Renal cortical epithelial cell (primary cell): ENCODE measurements at regions not wholly inside any gene's neighbourhood (a gene's known extent, or its start where the extent isn't known, plus 50 kb on each side); places are given as distances from the start of the nearest gene placed in this dataset.
"Not testable (repeated sequence)": the region's sequence is repeated elsewhere in the genome, so short reads cannot be mapped to it uniquely, and the experiment has no call there.

Experiments used
- DNase-seq: peaks from one replicate; pipeline ENCODE4 v3.0.0-alpha.2; 2011; ENCODE audit warnings: low read depth

- no peak for DNase-seq
These were observed 129.9 kb downstream of the GLUL start for GRCh38 chr1:182261655-182262054.

GRCh38 chr1:182260516-182260915, 131.1 kb downstream of the GLUL start:
- no peak for DNase-seq

- DNase-seq = no peak
These were observed 131.6 kb downstream of the GLUL start for GRCh38 chr1:182259968-182260367.

DNA sequence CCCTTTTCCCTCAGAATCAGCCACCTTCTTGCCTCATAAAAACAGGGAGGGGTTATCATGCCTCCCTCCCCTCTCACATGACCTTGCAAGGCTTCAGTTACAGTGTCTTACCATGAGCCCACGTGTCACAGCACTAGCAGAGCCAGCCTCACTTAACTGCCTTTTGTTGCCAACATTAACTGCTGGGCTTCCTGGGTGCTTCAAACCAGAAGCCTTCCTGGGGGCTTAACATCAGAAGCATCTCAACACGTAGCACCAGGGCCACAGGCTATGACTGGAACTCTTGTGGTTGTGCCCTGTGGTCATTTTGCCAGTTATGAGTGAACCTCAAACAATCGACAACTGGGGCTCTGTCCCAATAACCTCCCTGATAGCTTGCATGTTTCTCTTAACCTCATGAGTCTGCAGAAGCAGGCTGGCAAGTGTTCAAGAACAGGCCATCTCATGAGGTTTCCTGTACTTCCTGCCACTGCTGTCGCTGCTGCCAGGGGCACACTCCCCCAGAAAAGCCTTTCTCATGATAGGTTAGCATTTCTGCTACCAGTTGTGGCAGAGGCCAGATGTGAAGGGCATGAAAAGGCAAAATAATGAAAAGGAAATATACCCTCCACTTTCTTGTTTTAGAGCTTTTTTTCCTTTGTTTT, 132.2 kb downstream of the GLUL start:
- peak; percentile 92 for DNase-seq

DNA sequence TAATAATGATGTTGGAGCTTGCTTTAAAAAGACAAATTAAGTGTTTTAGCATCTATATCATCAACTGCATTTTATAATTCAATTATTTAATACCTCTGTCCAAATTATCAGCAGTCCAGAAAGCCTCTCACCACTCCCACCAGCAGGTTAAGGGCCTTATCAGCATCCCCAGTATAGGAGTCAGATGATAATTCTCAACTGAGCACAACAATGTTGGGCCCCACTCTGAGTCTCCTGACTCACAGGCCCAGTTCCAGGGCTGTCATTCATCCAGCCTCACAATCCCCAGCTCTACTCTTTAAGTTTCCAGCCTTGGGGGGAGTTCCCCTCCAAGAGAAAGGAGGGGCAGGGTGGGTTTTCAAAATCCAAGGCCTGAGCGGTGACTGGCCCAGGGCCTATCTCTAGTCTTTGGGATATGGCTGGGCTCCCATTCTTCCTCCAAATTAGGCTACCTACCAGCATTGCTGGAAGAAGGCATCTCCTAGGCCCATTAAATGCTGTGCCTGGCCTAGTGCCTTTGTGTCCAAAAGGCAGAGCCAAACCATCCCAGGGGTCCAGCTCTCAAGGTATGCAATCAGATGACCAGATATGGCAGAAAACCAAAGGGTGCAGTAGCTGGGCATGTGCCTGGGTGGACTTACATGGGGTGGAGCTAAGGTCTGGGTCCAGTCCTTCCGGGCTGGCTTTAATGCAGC, 134.1 kb downstream of the GLUL start:
- no peak for DNase-seq

DNA sequence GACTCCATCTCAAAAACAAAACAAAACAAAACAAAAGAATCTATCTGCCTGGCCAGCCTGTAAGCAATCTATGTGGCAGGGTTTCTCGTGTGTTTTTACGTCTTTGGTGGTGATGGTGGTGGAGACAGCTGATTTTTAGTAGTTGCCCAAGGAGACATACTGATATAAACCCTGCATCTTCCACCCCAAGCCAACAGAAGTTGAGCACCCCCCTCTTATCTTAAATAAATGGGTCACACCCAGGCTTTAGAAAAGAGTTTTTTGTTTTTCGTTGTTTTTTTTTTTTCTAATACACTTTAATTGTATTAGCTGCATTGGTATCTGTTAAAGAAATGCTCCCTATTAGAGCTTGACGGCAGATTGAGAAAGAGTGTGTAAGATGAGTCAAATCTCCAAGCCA, 134.7 kb downstream of the GLUL start:
- DNase-seq = no peak

GRCh38 chr1:182255494-182255893, 136.1 kb downstream of the GLUL start:
- no peak for DNase-seq

DNA sequence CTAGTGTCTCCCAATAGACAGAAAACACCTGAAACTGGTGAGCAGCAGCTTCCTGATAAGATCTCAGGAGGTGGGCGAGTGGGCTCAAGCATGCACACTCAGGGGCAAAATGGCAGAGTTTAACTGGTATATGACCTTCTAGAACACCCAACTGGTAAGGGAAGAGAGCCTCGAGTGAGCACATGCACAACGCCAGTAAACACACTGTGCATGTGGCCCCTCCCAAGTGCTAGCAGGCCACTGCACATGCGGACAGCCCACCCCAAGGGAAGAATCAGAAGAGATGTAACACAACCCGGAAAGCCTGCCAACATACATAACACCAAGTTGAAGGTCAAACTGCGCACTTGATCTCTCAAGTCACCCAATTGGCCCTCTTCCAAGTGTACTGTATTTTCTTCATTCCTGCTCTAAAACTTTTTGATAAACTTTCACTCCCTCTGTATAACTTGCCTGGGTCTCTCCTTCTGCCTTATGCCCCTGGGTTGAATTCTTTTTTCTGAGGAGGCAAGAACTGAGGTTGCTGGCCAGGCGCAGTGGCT, 138.2 kb downstream of the GLUL start:
- DNase-seq = no peak

- no peak for DNase-seq
These were observed 140.0 kb downstream of the GLUL start for GRCh38 chr1:182251561-182251960.

GRCh38 chr1:182249201-182249676, 142.4 kb downstream of the GLUL start:
- DNase-seq = peak; percentile 13

- no peak for DNase-seq
These were observed 142.9 kb downstream of the GLUL start for GRCh38 chr1:182248721-182249120.

- DNase-seq = not testable (repeated sequence)
These were observed 143.8 kb downstream of the GLUL start for GRCh38 chr1:182247813-182248212.

DNA sequence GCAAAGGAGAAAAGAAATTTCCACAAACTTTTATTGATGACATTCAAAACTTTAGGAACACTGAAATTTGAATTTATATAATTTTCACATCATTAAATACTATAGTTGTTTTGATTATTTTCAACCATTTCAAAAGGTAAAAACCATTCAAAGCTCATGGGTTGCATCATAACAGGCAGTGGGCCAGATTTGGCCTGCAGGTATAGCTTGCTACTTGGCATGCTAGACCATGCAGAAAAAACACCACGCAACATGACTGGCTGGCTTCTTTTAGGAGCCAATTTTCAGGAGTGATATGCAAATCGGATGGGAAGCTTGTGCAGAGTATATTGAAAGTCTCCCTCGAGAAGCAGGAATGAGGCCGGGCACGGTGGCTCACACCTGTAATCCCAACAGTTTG, 144.8 kb downstream of the GLUL start:
- peak; percentile 51 for DNase-seq

DNA sequence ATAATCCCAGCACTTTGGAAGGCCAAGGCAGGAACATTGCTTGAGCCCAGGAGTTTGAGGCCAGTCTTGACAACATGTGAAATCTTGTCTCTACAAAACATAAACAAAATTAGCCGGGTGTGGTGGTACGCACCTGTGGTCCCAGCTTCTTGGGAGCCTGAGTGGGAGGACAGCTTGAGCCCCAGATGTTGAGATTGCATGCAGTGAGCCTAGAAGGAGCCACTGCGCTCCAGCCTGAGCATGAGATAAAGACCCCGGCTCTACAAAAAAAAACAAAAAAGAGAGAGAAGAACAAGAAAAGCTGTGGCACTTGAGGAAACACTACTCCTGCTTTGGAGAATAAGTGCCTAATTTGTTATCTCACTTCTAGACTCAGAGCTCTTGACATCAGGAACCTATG, 146.6 kb downstream of the GLUL start:
- no peak for DNase-seq

GRCh38 chr1:182244451-182244850, 147.1 kb downstream of the GLUL start:
- DNase-seq = no peak

DNA sequence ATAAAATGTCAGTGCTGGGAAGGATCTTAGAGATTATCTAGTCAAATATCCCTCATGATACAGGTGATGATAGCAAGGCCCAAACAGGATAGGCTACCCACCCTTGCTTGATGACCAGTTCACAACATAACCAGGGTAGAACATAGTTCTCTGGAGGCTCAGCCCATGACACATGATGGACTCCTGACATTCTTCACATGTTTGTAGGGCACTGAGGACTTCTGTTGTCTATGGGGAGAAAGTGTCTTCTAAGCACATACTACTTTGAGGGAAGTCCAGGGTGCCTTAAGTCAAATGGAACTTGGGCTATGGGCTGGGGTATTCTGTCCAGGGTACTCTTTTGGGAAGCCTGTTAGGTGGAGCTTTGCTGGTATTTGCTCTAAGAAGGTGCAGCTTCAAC, 148.9 kb downstream of the GLUL start:
- DNase-seq = no peak

DNA sequence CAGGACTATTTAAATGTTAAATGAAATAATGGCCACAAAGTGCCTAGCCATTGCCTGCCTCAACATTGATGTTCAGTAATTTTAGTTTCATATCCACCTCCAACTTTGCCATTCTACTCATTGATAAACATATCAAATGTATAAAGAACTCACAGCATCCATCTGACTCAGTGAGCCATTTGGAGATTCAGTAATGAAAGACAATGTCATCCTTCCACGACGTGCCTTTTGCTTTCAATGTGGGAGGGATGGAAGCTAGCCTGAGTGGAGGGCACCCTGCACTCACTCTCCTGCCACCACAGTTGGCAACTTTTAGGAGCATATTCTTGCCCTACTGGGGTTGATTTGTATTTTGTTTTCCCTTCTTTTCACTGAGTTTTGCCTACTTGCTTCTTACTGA, 151.5 kb downstream of the GLUL start:
- DNase-seq = no peak

GRCh38 chr1:182238421-182238820, 153.2 kb downstream of the GLUL start:
- DNase-seq = no peak

DNA sequence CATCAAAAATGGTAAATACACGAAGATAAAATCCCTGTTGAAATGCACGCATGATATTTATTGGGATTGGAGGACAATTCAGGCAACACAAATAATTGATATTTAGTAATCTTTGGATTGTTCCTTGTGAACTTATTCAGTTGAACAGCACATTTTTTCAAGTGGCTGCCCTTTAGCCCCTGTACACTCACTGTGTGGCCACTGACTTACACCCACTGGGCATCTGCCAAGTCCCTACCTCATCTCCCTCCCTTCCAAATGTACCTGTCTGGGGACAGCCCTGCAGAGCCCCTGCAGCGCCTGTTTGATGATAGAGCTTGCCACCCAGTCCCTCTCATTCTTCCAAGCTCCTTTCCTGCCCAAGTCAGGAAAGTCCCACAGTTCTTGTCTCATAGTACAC, 154.3 kb downstream of the GLUL start:
- DNase-seq = no peak

DNA sequence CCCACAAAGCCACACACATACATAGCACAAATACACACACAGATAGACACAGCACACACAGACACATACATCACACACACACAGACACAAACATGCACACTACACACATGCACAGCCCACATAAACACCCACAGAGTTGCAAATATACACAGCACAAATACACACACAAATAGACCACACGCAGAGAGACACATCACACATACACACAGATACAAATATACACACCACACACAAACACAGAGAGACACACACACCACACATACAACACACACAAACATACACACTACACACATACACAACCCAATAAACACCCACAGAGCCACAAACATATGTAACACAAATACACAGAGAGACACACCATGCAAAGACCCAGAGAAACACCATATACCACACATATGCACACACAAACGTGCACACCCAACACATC, 154.9 kb downstream of the GLUL start:
- no peak for DNase-seq

DNA sequence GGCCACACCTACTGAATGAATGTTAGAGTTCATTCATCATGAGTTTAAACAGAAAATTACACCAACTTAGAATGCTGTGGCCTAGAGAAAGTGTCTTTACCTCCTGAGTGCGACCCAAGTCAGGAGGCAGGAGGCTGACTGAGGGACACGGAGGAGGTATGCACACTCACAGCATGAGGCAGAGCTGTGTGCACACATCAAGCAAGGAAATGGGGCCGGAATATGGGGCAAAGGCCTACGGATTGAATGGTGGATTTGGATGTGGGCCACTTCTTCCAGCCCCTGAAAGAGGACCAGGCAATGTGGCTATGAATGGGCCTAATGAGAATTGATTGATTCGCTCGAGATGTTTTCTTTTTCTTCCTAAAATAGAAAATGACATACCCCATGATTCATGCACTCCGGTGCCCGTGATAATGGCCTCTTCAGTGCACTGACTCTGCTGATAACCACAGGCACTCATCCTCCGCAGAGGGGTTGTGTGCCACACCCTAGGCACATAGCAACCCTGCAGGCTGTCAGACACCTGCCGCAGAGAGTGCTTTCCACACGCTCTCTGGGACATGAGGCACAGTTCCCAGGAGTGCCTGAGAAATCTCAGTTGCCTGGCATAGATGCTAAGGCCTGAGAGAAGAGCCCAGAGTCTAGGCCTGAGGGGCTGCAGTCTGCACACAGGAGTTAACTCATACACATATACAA, 155.5 kb downstream of the GLUL start:
- no peak for DNase-seq

DNA sequence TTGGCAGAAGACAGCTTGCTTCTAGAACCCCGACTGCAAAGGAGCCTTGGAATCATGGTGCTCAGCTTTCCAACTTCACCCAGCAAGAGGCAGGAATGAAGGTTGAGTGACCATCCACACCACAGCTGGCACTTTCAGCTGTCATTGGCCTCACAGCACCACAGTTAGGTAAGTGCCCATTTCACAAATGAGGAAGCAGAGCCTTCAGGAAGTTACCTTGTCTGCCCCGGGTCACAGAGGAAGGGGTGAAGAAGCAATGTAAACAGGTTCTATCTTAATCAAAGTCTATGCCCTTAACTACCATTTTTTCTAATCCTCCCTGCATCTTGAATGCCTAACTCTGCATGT, 156.0 kb downstream of the GLUL start:
- DNase-seq = no peak
